Common myeloid progenitor, CD34-positive (primary cell): ENCODE measurements at regions not wholly inside any gene's neighbourhood (a gene's known extent, or its start where the extent isn't known, plus 50 kb on each side); places are given as distances from the start of the nearest gene placed in this dataset.

ENCODE experiments used
- CTCF ChIA-PET: fragments of 350-600 bp; sonication (Branson Sonifier 250); formaldehyde crosslinking; loops from one replicate; lab custom pipeline; 2021; ENCODE audit warnings: antibody characterized with exemption; lab: Charles Lee
- POLR2A ChIA-PET: fragments of 350-600 bp; sonication (Branson Sonifier 250); formaldehyde crosslinking; loops from one replicate; lab custom pipeline; 2021; ENCODE audit warnings: antibody characterized with exemption; lab: Charles Lee
- DNase-seq, 3 donors: peaks; one replicate each; pipeline versions ENCODE4 v3.0.0 to v3.0.0-alpha.2; 2013
- H3K27ac ChIP-seq, 2 experiments: 1 replicate in 1 of 2; 2 replicates in 1 of 2; pipeline ENCODE4 v1.7.0; 2013; ENCODE audit warnings: inconsistent platforms in 2 of 2, low read length in 2 of 2, mild to moderate bottlenecking in 2 of 2, low read depth in 1 of 2, moderate library complexity in 1 of 2; ENCODE audit not compliant: severe bottlenecking in 2 of 2, insufficient read depth in 1 of 2, poor library complexity in 1 of 2
- H3K27me3 ChIP-seq, 5 experiments: replicated peaks in 2 of 5; 1 replicate in 3 of 5; 2 replicates in 2 of 5; pipeline versions ENCODE4 v1.6.1 to v1.7.0; 2013; ENCODE audit warnings: low read length in 4 of 5, mild to moderate bottlenecking in 2 of 5, moderate library complexity in 2 of 5, inconsistent platforms in 1 of 5; ENCODE audit not compliant: insufficient read depth in 5 of 5, control insufficient read depth in 4 of 5
- H3K36me3 ChIP-seq, 4 experiments: 1 replicate in 2 of 4; 2 replicates in 2 of 4; pipeline versions ENCODE4 v1.6.1 to v1.7.0; 2013; ENCODE audit warnings: low read length in 3 of 4, control low read depth in 1 of 4, mild to moderate bottlenecking in 1 of 4; ENCODE audit not compliant: control insufficient read depth in 4 of 4, insufficient read depth in 4 of 4
- H3K4me1 ChIP-seq, 4 experiments: 1 replicate in 3 of 4; 2 replicates in 1 of 4; pipeline versions ENCODE4 v1.6.1 to v1.7.1; 2013; ENCODE audit warnings: low read length in 3 of 4, mild to moderate bottlenecking in 3 of 4, control low read depth in 1 of 4, inconsistent platforms in 1 of 4, moderate library complexity in 1 of 4; ENCODE audit not compliant: control insufficient read depth in 4 of 4, insufficient read depth in 4 of 4; ENCODE audit errors: control extremely low read depth in 1 of 4
- H3K4me3 ChIP-seq, 7 experiments: 1 replicate in 4 of 7; 2 replicates in 3 of 7; pipeline versions ENCODE4 v1.5.1 to v1.7.0; 2013; ENCODE audit warnings: mild to moderate bottlenecking in 7 of 7, low read length in 6 of 7, moderate library complexity in 6 of 7, inconsistent platforms in 2 of 7, low read depth in 2 of 7, control low read depth in 1 of 7; ENCODE audit not compliant: insufficient read depth in 4 of 7, control insufficient read depth in 1 of 7; ENCODE audit errors: extremely low read depth in 1 of 7
- H3K9me3 ChIP-seq, 5 experiments: 1 replicate in 4 of 5; 2 replicates in 1 of 5; pipeline versions ENCODE4 v1.6.1 to v1.7.1; 2013; ENCODE audit warnings: low read length in 4 of 5, mild to moderate bottlenecking in 2 of 5, inconsistent platforms in 1 of 5, low read depth in 1 of 5, moderate library complexity in 1 of 5; ENCODE audit not compliant: control insufficient read depth in 4 of 5, insufficient read depth in 2 of 5; ENCODE audit errors: control extremely low read depth in 1 of 5
- WGBS: methylation state at CpG from one replicate; pipeline ENCODE4 v1.1.5; 2013; ENCODE audit not compliant: insufficient coverage; 5-methylcytosine and 5-hydroxymethylcytosine counted together

DNA sequence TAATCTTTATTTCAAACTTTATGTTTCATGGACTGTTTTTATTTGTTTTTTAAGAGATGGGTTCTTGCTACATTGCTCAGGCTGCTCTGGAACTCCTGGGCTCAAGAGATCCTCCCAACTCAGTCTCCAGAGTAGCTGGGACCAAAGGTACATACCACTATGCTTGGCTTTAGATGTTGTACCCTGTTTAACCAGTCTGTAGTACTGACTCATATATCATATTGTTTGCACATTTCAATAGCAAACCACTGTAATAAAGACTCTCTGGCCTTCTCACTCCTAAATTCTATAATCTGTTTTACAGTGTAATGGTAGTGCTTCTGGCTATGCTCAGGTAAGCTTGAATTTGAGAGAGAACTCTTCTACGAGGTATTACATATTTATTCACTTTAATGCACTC is 413.6 kb upstream of the PCDH15 start:
- ChIA-PET POLR2A (no interaction called here), CTCF (no interaction called here)
- no CpG with 5 or more reads among the region's 1 CpG for WGBS
- Histone ChIP-seq H3K4me3 (no peak overlapping the region), H3K36me3 (no peaks in the 10 kb centered on the region), H3K9me3 (no peaks in the 10 kb centered on the region), H3K27me3 (no peaks in the 10 kb centered on the region), H3K4me1 (no peaks in the 10 kb centered on the region), H3K27ac (no peak overlapping the region)
- no peak for DNase-seq

DNA sequence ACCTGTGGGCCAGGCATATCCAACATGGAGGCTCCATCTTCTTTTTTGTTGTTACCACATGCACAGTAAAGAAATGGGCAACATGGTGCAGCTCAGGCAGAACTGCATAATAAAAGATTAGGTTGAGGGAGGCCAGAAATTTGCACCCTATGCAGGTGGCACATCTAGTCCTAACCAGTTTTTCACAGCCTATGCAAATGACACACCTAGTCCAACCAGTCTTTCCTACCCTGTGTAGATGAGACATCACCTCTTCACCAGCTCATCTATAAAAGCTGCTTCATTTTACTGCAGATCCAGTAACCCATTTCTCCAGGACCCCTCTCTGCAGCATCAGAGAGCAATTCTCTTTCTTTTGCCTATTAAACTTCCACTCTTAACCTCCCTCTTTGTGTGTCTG is 411.0 kb upstream of the PCDH15 start:
- Histone ChIP-seq H3K27ac (no peak overlapping the region), H3K36me3 (no peaks in the 10 kb centered on the region), H3K4me1 (no peaks in the 10 kb centered on the region), H3K4me3 (no peak overlapping the region), H3K27me3 (no peaks in the 10 kb centered on the region), H3K9me3 (no peaks in the 10 kb centered on the region)
- CTCF ChIA-PET = interaction anchor here (1.0 kb wide), 1 partner anchor 10 kb away, joined by 3 read pairs; no protein-coding TSS in a partner anchor
- POLR2A ChIA-PET = no interaction called here
- no peak for DNase-seq

- Histone ChIP-seq H3K27me3 (no peaks in the 10 kb centered on the region), H3K27ac (no peak overlapping the region), H3K36me3 (no peaks in the 10 kb centered on the region), H3K4me3 (no peak overlapping the region), H3K9me3 (no peaks in the 10 kb centered on the region), H3K4me1 (no peaks in the 10 kb centered on the region)
- DNase-seq = no peak
- POLR2A ChIA-PET = no interaction called here
- CTCF ChIA-PET = no interaction called here
These were observed 402.8 kb upstream of the PCDH15 start for GRCh38 chr10:55203874-55204273.

GRCh38 chr10:55203319-55203718 is 402.3 kb upstream of the PCDH15 start:
- 100% methylated on average over 1 of the region's 3 CpGs for WGBS
- ChIA-PET POLR2A (interaction anchor here (0.5 kb wide), 1 partner anchor 325 kb away, joined by 3 read pairs; no protein-coding TSS in a partner anchor), CTCF (no interaction called here)
- no peak for DNase-seq
- no peaks in the 10 kb centered on the region for H3K36me3 ChIP-seq
- no peak overlapping the region for H3K27ac ChIP-seq
- no peak overlapping the region for H3K4me3 ChIP-seq
- no peaks in the 10 kb centered on the region for H3K4me1 ChIP-seq
- no peaks in the 10 kb centered on the region for H3K9me3 ChIP-seq
- no peaks in the 10 kb centered on the region for H3K27me3 ChIP-seq

DNA sequence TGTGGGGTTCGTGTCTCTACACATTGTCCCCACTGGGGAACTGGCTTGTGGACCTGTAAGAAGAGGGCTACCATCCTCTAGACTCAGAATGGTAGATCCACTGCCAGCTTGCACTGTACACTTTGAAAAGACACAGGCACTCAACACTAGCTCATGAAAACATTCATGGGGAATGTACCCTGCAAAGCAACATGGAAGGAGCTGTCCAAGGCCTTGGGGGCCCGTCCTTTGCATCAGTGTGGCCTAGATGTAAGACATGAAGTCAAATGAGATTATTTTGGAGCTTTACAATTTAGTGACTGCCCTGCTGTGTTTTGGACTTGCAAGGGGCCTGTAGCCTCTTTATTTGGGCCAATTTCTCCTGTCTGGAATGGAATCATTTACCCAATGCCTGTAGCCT is 399.0 kb upstream of the PCDH15 start:
- H3K27me3 ChIP-seq = no peaks in the 10 kb centered on the region
- H3K36me3 ChIP-seq = no peaks in the 10 kb centered on the region
- H3K4me1 ChIP-seq = no peaks in the 10 kb centered on the region
- no peak overlapping the region for H3K27ac ChIP-seq
- WGBS = 100% methylated on average over 1 of the region's 2 CpGs
- no peak overlapping the region for H3K4me3 ChIP-seq
- ChIA-PET CTCF (no interaction called here), POLR2A (no interaction called here)
- no peaks in the 10 kb centered on the region for H3K9me3 ChIP-seq
- no peak for DNase-seq

GRCh38 chr10:55191236-55191860 is 390.3 kb upstream of the PCDH15 start:
- Histone ChIP-seq H3K36me3 (no peaks in the 10 kb centered on the region), H3K27ac (no peak overlapping the region), H3K4me1 (no peaks in the 10 kb centered on the region), H3K4me3 (no peak overlapping the region), H3K27me3 (no peaks in the 10 kb centered on the region), H3K9me3 (no peaks in the 10 kb centered on the region)
- 89% methylated on average over 1 of the region's 2 CpGs for WGBS
- ChIA-PET CTCF (no interaction called here), POLR2A (no interaction called here)
- DNase-seq = no peak

- no peaks in the 10 kb centered on the region for H3K9me3 ChIP-seq
- H3K36me3 ChIP-seq = no peaks in the 10 kb centered on the region
- no peak for DNase-seq
- no peaks in the 10 kb centered on the region for H3K27me3 ChIP-seq
- no peak overlapping the region for H3K27ac ChIP-seq
- WGBS = 80% methylated on average over 1 of the region's 2 CpGs
- no peaks in the 10 kb centered on the region for H3K4me1 ChIP-seq
- CTCF ChIA-PET = no interaction called here
- POLR2A ChIA-PET = no interaction called here
- no peak overlapping the region for H3K4me3 ChIP-seq
These were observed 383.0 kb upstream of the PCDH15 start for GRCh38 chr10:55183993-55184392.
